ENCODE measurements at regions not wholly inside any gene's neighbourhood (a gene's known extent, or its start where the extent isn't known, plus 50 kb on each side); places are given as distances from the start of the nearest gene placed in this dataset.

- no peak for TF ChIP-seq CTCF (IDR thresholded peaks at IDR 0.05)
- Mint-ChIP-seq H3K27ac (no peak overlapping the region), H3K36me3 (ENCODE audit: low read depth) (no peaks in the 10 kb centered on the region), H3K9me3 (no peaks in the 10 kb centered on the region), H3K4me3 (no peak overlapping the region), H3K4me1 (no peaks in the 10 kb centered on the region), H3K27me3 (ENCODE audit: low read depth, poor library complexity) (no peaks in the 10 kb centered on the region)
- DNase-seq: no peak
Observed at GRCh38 chr3:6281662-6282061, 579.3 kb upstream of the GRM7 start.

DNA sequence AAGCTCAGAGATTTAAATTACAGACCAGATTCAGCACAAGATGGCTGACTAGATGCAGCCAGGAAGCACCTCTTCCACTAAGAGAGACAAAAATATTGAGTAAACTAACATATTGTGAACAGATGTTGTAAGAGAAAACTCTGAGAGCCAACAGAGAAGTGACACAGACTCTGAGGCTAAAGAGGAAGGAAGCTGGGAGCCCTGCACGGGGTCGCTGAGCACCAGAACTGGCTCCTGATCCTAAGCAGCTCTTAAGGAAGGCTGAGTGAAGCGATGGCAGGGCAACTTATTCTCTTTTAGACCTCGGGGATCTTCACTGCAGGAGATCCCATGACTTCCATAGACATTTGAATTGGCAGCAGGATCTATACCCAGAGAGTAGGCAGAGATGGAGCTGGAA is 578.0 kb upstream of the GRM7 start:
- Mint-ChIP-seq H3K9me3 (no peaks in the 10 kb centered on the region), H3K36me3 (ENCODE audit: low read depth) (no peaks in the 10 kb centered on the region), H3K4me3 (no peak overlapping the region), H3K27me3 (ENCODE audit: low read depth, poor library complexity) (no peaks in the 10 kb centered on the region), H3K27ac (no peak overlapping the region), H3K4me1 (no peaks in the 10 kb centered on the region)
- DNase-seq: no peak
- TF ChIP-seq CTCF (IDR thresholded peaks at IDR 0.05): no peak

- H3K4me1 Mint-ChIP-seq: no peaks in the 10 kb centered on the region
- DNase-seq: no peak
- no peaks in the 10 kb centered on the region for H3K27me3 Mint-ChIP-seq (ENCODE audit: low read depth, poor library complexity)
- TF ChIP-seq CTCF (IDR thresholded peaks at IDR 0.05): no peak
- H3K27ac Mint-ChIP-seq: no peak overlapping the region
- H3K36me3 Mint-ChIP-seq (ENCODE audit: low read depth): no peaks in the 10 kb centered on the region
- H3K9me3 Mint-ChIP-seq: peaks cover 23% of the 10 kb centered on the region
- H3K4me3 Mint-ChIP-seq: no peak overlapping the region
Observed at GRCh38 chr3:6287088-6287875, 573.6 kb upstream of the GRM7 start.

DNA sequence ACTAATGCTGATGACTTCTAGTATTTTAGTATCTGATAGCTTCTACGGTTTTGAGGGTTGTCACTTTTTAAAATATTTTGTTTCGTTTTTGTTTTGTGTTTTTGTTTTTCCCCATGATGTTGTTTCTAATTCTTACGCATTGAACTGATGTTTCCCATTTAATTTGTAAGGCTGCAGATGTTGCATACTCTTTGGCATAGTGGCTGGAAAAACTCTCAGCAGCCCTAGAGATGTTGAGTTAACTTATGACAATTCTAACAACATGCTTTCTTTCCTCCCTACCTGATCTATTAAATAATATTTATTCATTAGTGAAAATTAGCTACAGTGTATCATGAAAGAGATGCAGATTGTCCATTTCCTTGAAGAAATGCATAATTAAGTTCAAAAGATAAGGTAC is 559.3 kb upstream of the GRM7 start:
- Mint-ChIP-seq H3K36me3 (ENCODE audit: low read depth) (no peaks in the 10 kb centered on the region), H3K27ac (no peak overlapping the region), H3K4me3 (no peak overlapping the region), H3K9me3 (peaks cover 34% of the 10 kb centered on the region), H3K4me1 (no peaks in the 10 kb centered on the region), H3K27me3 (ENCODE audit: low read depth, poor library complexity) (peaks cover 3% of the 10 kb centered on the region)
- TF ChIP-seq CTCF (IDR thresholded peaks at IDR 0.05): no peak
- DNase-seq: no peak

DNA sequence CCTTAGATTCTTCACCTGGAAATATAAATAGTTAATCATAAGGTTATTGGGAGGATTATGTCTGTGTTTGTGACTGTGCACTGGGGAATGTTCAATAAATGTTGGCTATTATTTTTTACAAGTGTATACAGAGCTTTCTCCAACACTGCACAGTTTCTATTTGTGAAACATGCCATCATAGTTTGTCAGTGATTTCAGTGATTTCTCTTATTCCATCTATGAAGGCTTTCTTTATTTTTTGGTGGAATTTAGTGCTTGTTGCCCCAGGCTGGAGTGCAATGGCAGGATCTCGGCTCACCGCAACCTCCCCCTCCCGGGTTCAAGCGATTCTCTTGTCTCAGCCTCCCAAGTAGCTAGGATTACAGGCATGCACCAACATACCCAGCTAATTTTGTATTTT is 545.0 kb upstream of the GRM7 start:
- no peak overlapping the region for H3K27ac Mint-ChIP-seq
- no peaks in the 10 kb centered on the region for H3K9me3 Mint-ChIP-seq
- TF ChIP-seq CTCF (IDR thresholded peaks at IDR 0.05): no peak

DNA sequence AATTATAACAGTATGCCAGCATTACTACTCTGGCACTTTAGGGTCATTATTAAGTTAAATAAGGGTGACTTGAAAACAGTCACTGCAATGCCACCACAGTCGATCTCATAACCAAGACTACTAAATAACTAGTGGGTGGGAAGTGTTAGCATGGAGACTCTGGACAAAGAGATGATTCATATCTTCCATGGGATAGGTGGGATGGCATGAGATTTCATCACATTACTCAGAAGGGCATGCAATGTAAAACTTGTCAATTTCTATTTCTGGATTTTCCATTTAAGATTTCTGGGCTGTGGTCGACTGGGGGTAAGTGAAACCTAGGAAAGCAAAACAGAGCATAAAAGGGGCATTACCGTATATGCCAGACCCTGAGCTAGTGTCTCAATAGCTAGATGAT is 538.9 kb upstream of the GRM7 start:
- Mint-ChIP-seq H3K4me1 (no peaks in the 10 kb centered on the region), H3K27ac (no peak overlapping the region), H3K4me3 (no peak overlapping the region), H3K9me3 (no peaks in the 10 kb centered on the region), H3K36me3 (ENCODE audit: low read depth) (no peaks in the 10 kb centered on the region), H3K27me3 (ENCODE audit: low read depth, poor library complexity) (peaks cover 2% of the 10 kb centered on the region)
- no peak for TF ChIP-seq CTCF (IDR thresholded peaks at IDR 0.05)
- DNase-seq: no peak

More for the DNA sequence above, 545.0 kb upstream of the GRM7 start:
- no peak overlapping the region for H3K4me3 Mint-ChIP-seq
- DNase-seq: no peak
- H3K27me3 Mint-ChIP-seq (ENCODE audit: low read depth, poor library complexity): no peaks in the 10 kb centered on the region
- no peaks in the 10 kb centered on the region for H3K36me3 Mint-ChIP-seq (ENCODE audit: low read depth)
- no peaks in the 10 kb centered on the region for H3K4me1 Mint-ChIP-seq

Data from nephron progenitor cell (in vitro differentiated cells).